GM12892 (cell line): ENCODE measurements at regions not wholly inside any gene's neighbourhood (a gene's known extent, or its start where the extent isn't known, plus 50 kb on each side); places are given as distances from the start of the nearest gene placed in this dataset.
"Not testable (repeated sequence)": the region's sequence is repeated elsewhere in the genome, so short reads cannot be mapped to it uniquely, and the experiment has no call there.

Source experiments
- POLR2A ChIP-seq: IDR thresholded peaks from 2 replicates; pipeline ENCODE4 v1.6.1; 2011; ENCODE audit warnings: low read depth, low read length, control low read depth
- POLR2AphosphoS5 ChIP-seq: IDR thresholded peaks from 2 replicates; pipeline ENCODE4 v1.6.1; 2011; ENCODE audit warnings: low read depth, low read length, control low read depth
- TAF1 ChIP-seq: IDR thresholded peaks from 2 replicates; pipeline ENCODE4 v1.6.1; 2011; ENCODE audit warnings: low read depth, mild to moderate bottlenecking, control low read depth, low read length, borderline replicate concordance

GRCh38 chr12:105500676-105501075 is 170.2 kb downstream of the C12orf75 start:
- not testable (repeated sequence) for TF ChIP-seq POLR2A, POLR2AphosphoS5, TAF1
